Urinary bladder (tissue), 3 donors: ENCODE measurements at regions not wholly inside any gene's neighbourhood (a gene's known extent, or its start where the extent isn't known, plus 50 kb on each side); places are given as distances from the start of the nearest gene placed in this dataset.
A peak's percentile ranks its signal among the peaks of the same experiment; 100 is the strongest.
"Not testable (repeated sequence)": the region's sequence is repeated elsewhere in the genome, so short reads cannot be mapped to it uniquely, and the experiment has no call there.

ENCODE experiments used
- DNase-seq: peaks from one replicate; pipeline ENCODE4 v3.0.0-alpha.2; 2015; ENCODE audit errors: extremely low spot score
- H3K27ac ChIP-seq: one replicate; pipeline ENCODE4 v1.5.1; 2013; ENCODE audit warnings: low read depth, mild to moderate bottlenecking, moderate library complexity
- H3K36me3 ChIP-seq: one replicate; pipeline ENCODE4 v1.6.1; 2013; ENCODE audit warnings: mild to moderate bottlenecking, moderate library complexity; ENCODE audit not compliant: insufficient read depth
- H3K4me1 ChIP-seq: one replicate; pipeline ENCODE4 v1.6.1; 2013; ENCODE audit warnings: mild to moderate bottlenecking, moderate library complexity; ENCODE audit not compliant: insufficient read depth
- H3K4me3 ChIP-seq: one replicate; pipeline ENCODE4 v1.5.1; 2013; ENCODE audit warnings: low read depth, low read length
- WGBS: extraction: QIAGEN DNeasy Blood & Tissue Kit; methylation state at CpG from one replicate; pipeline ENCODE4 v1.1.7; 2013; 5-methylcytosine and 5-hydroxymethylcytosine counted together
- donor health status: healthy with polysubstance abuse.
- donor health status: healthy.

GRCh38 chr12:94916663-94917062, 86.8 kb downstream of the NDUFA12 start:
- Histone ChIP-seq H3K36me3 (no peaks in the 10 kb centered on the region), H3K4me1 (no peaks in the 10 kb centered on the region), H3K4me3 (no peak overlapping the region), H3K27ac (no peak overlapping the region)
- WGBS: 90% methylated on average over 6 of the region's 6 CpGs
- DNase-seq: no peak

GRCh38 chr12:94909663-94910062, 93.8 kb downstream of the NDUFA12 start:
- no peak for DNase-seq
- no peaks in the 10 kb centered on the region for H3K4me1 ChIP-seq
- H3K27ac ChIP-seq: no peak overlapping the region
- 86% methylated on average over 4 of the region's 4 CpGs for WGBS
- H3K4me3 ChIP-seq: no peak overlapping the region
- no peaks in the 10 kb centered on the region for H3K36me3 ChIP-seq

- H3K27ac ChIP-seq, H3K4me1 ChIP-seq, H3K4me3 ChIP-seq, DNase-seq, H3K36me3 ChIP-seq: not testable (repeated sequence)
- WGBS: 94% methylated on average over 4 of the region's 4 CpGs
Measured at GRCh38 chr12:94905749-94906148, 97.7 kb downstream of the NDUFA12 start.

DNA sequence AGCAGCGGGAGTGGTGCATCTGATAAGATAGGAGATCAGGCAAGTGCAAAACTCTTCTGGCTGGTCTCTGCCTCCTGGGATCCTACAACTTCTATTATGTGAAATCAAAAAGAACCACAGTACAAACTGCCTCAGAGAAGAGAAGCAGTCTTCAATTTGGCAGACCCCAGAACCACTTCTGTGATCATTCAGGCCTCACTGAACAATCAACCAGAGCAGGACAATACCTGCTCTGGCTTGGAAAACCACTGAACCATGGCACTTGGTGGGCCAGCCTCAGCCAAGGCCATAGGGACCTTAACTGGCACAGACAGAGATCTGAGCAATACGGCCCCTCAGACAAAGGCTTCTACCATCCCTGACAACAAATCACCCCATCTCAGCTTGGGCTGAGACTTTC, 103.0 kb downstream of the NDUFA12 start:
- DNase-seq: no peak
- no peak overlapping the region for H3K4me3 ChIP-seq
- no peaks in the 10 kb centered on the region for H3K4me1 ChIP-seq
- H3K36me3 ChIP-seq: no peaks in the 10 kb centered on the region
- H3K27ac ChIP-seq: no peak overlapping the region
- WGBS: 79% methylated on average over 2 of the region's 2 CpGs

DNA sequence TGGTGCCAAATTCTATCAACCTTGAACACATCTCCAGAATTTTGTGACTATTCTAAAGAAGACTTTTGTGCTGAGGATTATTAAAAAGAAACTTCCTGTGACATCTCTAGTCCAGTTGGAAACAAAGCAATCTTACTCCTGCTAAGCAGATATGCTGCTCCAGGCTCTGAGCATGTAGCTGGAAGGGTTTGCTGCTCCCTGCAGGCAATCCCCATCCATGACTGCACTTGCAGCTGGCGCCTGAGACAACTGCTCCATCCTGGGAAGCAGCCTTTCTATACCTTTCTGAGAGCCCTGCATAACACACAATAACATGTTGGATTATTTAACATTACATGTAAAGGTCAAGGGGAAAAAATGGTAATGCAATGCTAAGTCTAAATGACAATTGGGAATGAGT, 105.1 kb downstream of the NDUFA12 start:
- no peak for DNase-seq
- no peak overlapping the region for H3K4me3 ChIP-seq
- no peak overlapping the region for H3K27ac ChIP-seq
- H3K36me3 ChIP-seq: no peaks in the 10 kb centered on the region
- 83% methylated on average over 1 of the region's 1 CpG for WGBS
- H3K4me1 ChIP-seq: no peaks in the 10 kb centered on the region

GRCh38 chr12:94892544-94893267, 110.8 kb downstream of the NDUFA12 start:
- Histone ChIP-seq H3K4me3 (no peak overlapping the region), H3K4me1 (no peaks in the 10 kb centered on the region), H3K27ac (no peak overlapping the region), H3K36me3 (no peaks in the 10 kb centered on the region)
- DNase-seq: no peak
- 78% methylated on average over 5 of the region's 5 CpGs for WGBS

- Histone ChIP-seq H3K4me1 (no peaks in the 10 kb centered on the region), H3K36me3 (no peaks in the 10 kb centered on the region), H3K27ac (no peak overlapping the region), H3K4me3 (no peak overlapping the region)
- DNase-seq: peak; percentile 62
- WGBS: 58% methylated on average over 5 of the region's 5 CpGs
Measured at GRCh38 chr12:94889445-94890210, 113.9 kb downstream of the NDUFA12 start.

DNA sequence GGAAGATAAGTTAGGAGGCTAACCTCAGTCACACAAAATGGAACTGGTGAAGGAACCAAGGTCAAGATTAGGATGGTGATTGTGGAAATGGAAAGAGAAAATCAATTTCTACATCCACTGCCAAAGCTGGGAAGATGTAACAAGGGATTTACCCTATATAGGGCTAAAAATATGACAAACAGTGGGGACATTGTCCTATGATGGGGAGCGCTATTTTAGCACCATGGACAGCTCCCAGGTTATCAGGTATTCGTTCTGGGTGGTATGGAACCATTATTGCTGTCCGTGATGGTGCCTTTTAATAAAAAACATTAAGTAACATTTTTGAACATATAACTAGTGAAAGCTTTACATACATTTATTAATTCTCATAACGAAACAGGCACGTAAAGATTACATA, 124.0 kb downstream of the NDUFA12 start:
- Histone ChIP-seq H3K4me1 (no peaks in the 10 kb centered on the region), H3K36me3 (no peaks in the 10 kb centered on the region), H3K27ac (no peak overlapping the region), H3K4me3 (no peak overlapping the region)
- WGBS: 46% methylated on average over 5 of the region's 5 CpGs
- no peak for DNase-seq

DNA sequence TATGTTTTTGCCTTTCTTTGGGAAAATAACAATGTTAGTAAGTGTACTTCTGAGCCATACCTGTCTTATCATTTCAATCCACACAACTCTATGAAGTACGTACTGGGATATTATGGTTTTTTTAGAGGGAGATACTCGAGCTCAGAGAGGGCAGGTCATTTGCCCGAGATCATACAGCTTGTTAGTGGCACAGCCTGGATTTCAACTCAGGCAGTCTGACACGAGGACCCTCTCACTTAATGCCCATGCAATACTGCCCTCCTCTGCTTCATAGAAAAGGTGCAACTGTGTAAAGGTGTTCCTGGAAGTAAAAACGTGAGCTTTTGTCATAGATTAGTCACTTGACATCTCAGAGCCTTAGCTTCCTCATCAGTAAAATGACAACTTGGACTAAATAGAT, 128.0 kb downstream of the NDUFA12 start:
- 54% methylated on average over 5 of the region's 5 CpGs for WGBS
- DNase-seq: no peak

GRCh38 chr12:94874518-94875302, 128.8 kb downstream of the NDUFA12 start:
- no peak overlapping the region for H3K4me3 ChIP-seq
- WGBS: 28% methylated on average over 20 of the region's 20 CpGs
- DNase-seq: no peak
- H3K4me1 ChIP-seq: peaks cover 9% of the 10 kb centered on the region
- no peaks in the 10 kb centered on the region for H3K36me3 ChIP-seq
- H3K27ac ChIP-seq: no peak overlapping the region

More for the DNA sequence above, 128.0 kb downstream of the NDUFA12 start:
- H3K27ac ChIP-seq: no peak overlapping the region
- H3K36me3 ChIP-seq: no peaks in the 10 kb centered on the region
- peaks cover 9% of the 10 kb centered on the region for H3K4me1 ChIP-seq
- H3K4me3 ChIP-seq: no peak overlapping the region

DNA sequence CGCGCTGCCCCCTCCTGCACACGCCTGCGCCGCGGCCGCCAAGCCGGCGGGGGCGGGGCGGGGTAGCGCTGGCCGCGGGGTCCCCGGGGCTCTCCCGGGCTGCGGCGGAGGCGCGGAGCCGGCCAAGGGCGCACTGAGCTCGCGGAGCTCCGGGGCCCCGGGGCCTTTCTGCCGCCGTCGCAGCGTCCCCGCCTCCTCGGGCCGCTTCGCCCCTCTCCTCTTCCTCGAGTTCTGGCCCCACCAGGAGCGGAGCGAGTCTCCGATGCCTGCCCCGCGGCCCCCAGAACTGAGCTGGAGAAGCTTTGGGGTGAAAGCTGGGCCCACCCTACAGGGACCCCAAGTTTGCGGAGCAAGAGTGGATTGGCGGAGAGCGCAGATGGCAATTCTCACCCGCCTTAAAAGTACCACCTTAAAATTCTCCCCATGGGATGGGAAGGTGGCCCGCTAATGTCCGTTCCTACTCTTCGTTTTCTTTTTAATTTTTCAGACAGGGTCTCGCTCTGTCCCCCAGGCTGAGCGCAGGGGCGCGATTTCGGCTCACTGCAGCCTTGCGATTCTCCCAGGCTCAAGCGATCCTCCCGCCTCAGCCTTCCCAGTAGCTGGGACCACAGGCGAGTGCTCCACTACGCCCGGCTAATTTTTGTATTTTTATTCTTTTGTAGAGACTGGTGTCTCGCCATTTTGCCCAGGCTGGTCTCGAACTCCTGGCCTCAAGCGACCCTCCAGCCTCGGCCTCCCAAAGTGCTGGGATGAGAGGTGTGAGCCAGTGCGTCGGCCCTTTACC, 129.6 kb downstream of the NDUFA12 start:
- Histone ChIP-seq H3K4me3 (peak overlapping the region; percentile 50), H3K4me1 (peaks cover 9% of the 10 kb centered on the region), H3K27ac (no peak overlapping the region), H3K36me3 (no peaks in the 10 kb centered on the region)
- 7% methylated on average over 63 of the region's 64 CpGs for WGBS
- no peak for DNase-seq

- Histone ChIP-seq H3K4me1 (peaks cover 9% of the 10 kb centered on the region), H3K4me3 (peak overlapping the region; percentile 50), H3K36me3 (no peaks in the 10 kb centered on the region), H3K27ac (no peak overlapping the region)
- DNase-seq: no peak
- WGBS: 1% methylated on average over 80 of the region's 80 CpGs
Measured at GRCh38 chr12:94872971-94873733, 130.3 kb downstream of the NDUFA12 start.

DNA sequence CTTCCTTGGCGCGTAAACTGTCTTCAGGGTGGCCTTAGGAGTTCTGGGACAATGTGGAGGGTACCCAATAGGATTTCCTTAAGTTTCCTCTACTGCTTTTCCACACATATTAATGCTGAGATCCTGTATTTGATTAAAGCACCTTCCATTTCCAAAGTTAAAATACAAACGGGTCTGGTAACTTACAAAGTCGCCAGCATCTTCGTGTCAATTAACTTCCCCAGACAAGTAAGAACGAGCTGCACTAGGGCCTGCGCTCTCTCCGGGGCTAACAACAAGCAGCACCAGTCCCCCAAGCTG, 130.9 kb downstream of the NDUFA12 start:
- H3K4me1 ChIP-seq: peaks cover 9% of the 10 kb centered on the region
- WGBS: 36% methylated on average over 8 of the region's 8 CpGs
- no peaks in the 10 kb centered on the region for H3K36me3 ChIP-seq
- peak overlapping the region; percentile 50 for H3K4me3 ChIP-seq
- DNase-seq: no peak
- no peak overlapping the region for H3K27ac ChIP-seq
